HuH-7 (cell line): ENCODE measurements at regions not wholly inside any gene's neighbourhood (a gene's known extent, or its start where the extent isn't known, plus 50 kb on each side); places are given as distances from the start of the nearest gene placed in this dataset.
"Not testable (repeated sequence)": the region's sequence is repeated elsewhere in the genome, so short reads cannot be mapped to it uniquely, and the experiment has no call there.

Experiments used
- DNase-seq: peaks from one replicate; pipeline ENCODE4 v3.0.0; 2011; ENCODE audit warnings: low spot score

- no peak for DNase-seq
Measured at GRCh38 chr2:104977958-104978357, 59.9 kb upstream of the MRPS9 start.

- DNase-seq, result not testable (repeated sequence)
Measured at GRCh38 chr2:104979786-104980185, 58.1 kb upstream of the MRPS9 start.

- DNase-seq, result no peak
Measured at GRCh38 chr2:104982111-104982510, 55.8 kb upstream of the MRPS9 start.
